ENCODE measurements at regions not wholly inside any gene's neighbourhood (a gene's known extent, or its start where the extent isn't known, plus 50 kb on each side); places are given as distances from the start of the nearest gene placed in this dataset.

DNA sequence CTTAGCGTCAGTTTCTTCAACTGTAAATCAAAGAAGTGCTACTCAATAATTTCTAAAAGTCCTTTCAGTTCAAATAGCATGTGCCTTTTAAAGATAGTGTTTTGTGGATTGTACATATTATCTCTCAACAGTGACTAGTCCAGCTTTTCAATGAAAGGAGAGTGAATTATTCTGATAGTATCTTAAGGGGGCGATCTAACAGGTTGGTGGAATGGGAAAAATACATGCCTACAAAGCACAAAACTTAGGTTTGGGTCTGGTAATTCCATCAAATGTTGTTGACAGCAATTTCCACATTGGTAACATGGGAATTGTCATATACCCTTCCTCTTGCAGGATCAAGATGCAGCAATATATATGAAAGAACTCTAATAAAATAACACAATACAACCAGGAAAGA lies 50.1 kb upstream of the HDGFL1 start:
- H3K18ac ChIP-seq (ENCODE audit: insufficient read length, low read depth, low read length) = no peak overlapping the region
- H3K56ac ChIP-seq (ENCODE audit: insufficient read length, low read depth, low read length) = no peak overlapping the region
- H2BK20ac ChIP-seq (ENCODE audit: low read depth, low read length, poor library complexity, severe bottlenecking) = no peak overlapping the region
- no peak overlapping the region for H3K9ac ChIP-seq (ENCODE audit: extremely low read depth, insufficient read length, low read length)
- no peak overlapping the region for H2BK5ac ChIP-seq (ENCODE audit: insufficient read length, low read length)
- H3K9me3 ChIP-seq (ENCODE audit: control insufficient read depth, low read depth, low read length) = no peaks in the 10 kb centered on the region
- no peak overlapping the region for H2BK12ac ChIP-seq (ENCODE audit: insufficient read length, low read depth, low read length)
- Mint-ChIP-seq H3K9me3 (no peaks in the 10 kb centered on the region; a peak in 1 of 5 replicates), H3K4me1 (peaks cover 3 to 4% of the 10 kb centered on the region in 2 experiments), H3K27me3 (ENCODE audit: low read depth) (no peaks in the 10 kb centered on the region), H3K4me3 (no peak overlapping the region), H3K36me3 (ENCODE audit: insufficient read depth in 1 of 3, low read depth in 3 of 3) (no peaks in the 10 kb centered on the region), H3K27ac (no peak overlapping the region)
- no peak overlapping the region for H3K23ac ChIP-seq (ENCODE audit: insufficient read length, low read depth, low read length)
- H3K79me2 ChIP-seq (ENCODE audit: insufficient read depth, low read length) = no peaks in the 10 kb centered on the region
- H3T11ph ChIP-seq (ENCODE audit: low read length) = no peak overlapping the region
- TF ChIP-seq, protein P1, sequence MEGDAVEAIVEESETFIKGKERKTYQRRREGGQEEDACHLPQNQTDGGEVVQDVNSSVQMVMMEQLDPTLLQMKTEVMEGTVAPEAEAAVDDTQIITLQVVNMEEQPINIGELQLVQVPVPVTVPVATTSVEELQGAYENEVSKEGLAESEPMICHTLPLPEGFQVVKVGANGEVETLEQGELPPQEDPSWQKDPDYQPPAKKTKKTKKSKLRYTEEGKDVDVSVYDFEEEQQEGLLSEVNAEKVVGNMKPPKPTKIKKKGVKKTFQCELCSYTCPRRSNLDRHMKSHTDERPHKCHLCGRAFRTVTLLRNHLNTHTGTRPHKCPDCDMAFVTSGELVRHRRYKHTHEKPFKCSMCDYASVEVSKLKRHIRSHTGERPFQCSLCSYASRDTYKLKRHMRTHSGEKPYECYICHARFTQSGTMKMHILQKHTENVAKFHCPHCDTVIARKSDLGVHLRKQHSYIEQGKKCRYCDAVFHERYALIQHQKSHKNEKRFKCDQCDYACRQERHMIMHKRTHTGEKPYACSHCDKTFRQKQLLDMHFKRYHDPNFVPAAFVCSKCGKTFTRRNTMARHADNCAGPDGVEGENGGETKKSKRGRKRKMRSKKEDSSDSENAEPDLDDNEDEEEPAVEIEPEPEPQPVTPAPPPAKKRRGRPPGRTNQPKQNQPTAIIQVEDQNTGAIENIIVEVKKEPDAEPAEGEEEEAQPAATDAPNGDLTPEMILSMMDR (conservative IDR thresholded peaks at IDR 0.05) = peak; percentile 55
- H4K8ac ChIP-seq (replicated peaks; ENCODE audit: insufficient read length, low read depth, low read length) = no peak overlapping the region
- no peaks in the 10 kb centered on the region for H3K4me1 ChIP-seq (ENCODE audit: insufficient read depth, low read length)
- H2AK5ac ChIP-seq (ENCODE audit: insufficient read length, low read length) = no peak overlapping the region
- WGBS (ENCODE audit: extremely low coverage, insufficient read length, low lambda C conversion rate) = no CpG with 5 or more reads among the region's 2 CpGs
- no peak overlapping the region for H3K4me2 ChIP-seq (ENCODE audit: insufficient read depth, insufficient read length, low read length)
- H3K27ac ChIP-seq (ENCODE audit: insufficient read length, low read depth, low read length) = no peak overlapping the region
- no peak overlapping the region for H3K14ac ChIP-seq (ENCODE audit: insufficient read depth, low read length)
- no peak overlapping the region for H2AFZ ChIP-seq (ENCODE audit: low read length)
- no peak overlapping the region for H4K5ac ChIP-seq (ENCODE audit: insufficient read length, low read depth, low read length)
- no peaks in the 10 kb centered on the region for H3K79me1 ChIP-seq (ENCODE audit: insufficient read depth, low read depth, low read length, poor library complexity, severe bottlenecking)
- no peak overlapping the region for H2BK15ac ChIP-seq (ENCODE audit: low read depth, low read length)
- no peak overlapping the region for H4K91ac ChIP-seq (ENCODE audit: insufficient read length, low read depth, low read length)
- no peak overlapping the region for H2BK120ac ChIP-seq (ENCODE audit: low read depth, low read length, poor library complexity, severe bottlenecking)
- H4K20me1 ChIP-seq (ENCODE audit: control insufficient read depth, insufficient read depth, insufficient read length) = no peaks in the 10 kb centered on the region
- no peaks in the 10 kb centered on the region for H3K23me2 ChIP-seq (ENCODE audit: insufficient read length, low read depth, low read length, poor library complexity, severe bottlenecking)
- H3K27me3 ChIP-seq (ENCODE audit: insufficient read depth, low read length) = no peaks in the 10 kb centered on the region
- DNase-seq = no peak
- no peak overlapping the region for H3K4ac ChIP-seq (ENCODE audit: low read depth, low read length)
